ENCODE measurements at regions not wholly inside any gene's neighbourhood (a gene's known extent, or its start where the extent isn't known, plus 50 kb on each side); places are given as distances from the start of the nearest gene placed in this dataset.

- Histone ChIP-seq H3K9me2 (ENCODE audit: insufficient read depth) (no peaks in the 10 kb centered on the region), H3K27me3 (ENCODE audit: insufficient read depth, low read length) (no peaks in the 10 kb centered on the region), H3K36me3 (ENCODE audit: control insufficient read depth in 1 of 2, insufficient read depth in 2 of 2, low read length in 2 of 2) (no peaks in the 10 kb centered on the region), H2AFZ (ENCODE audit: low read depth, low read length, poor library complexity, severe bottlenecking) (no peak overlapping the region), H3K79me2 (ENCODE audit: insufficient read depth, low read length) (no peaks in the 10 kb centered on the region), H3K4me3 (replicated peaks in 1 of 2; ENCODE audit: low read depth in 1 of 2, low read length in 2 of 2) (no peak overlapping the region), H3K4me1 (ENCODE audit: control insufficient read depth in 1 of 2, insufficient read depth in 2 of 2, low read length in 2 of 2) (no peaks in the 10 kb centered on the region), H3K9me3 (ENCODE audit: control insufficient read depth in 1 of 2, insufficient read depth in 1 of 2, low read depth in 1 of 2, low read length in 2 of 2) (no peaks in the 10 kb centered on the region; a peak in 1 of 4 replicates), H3K9ac (ENCODE audit: low read length) (no peak overlapping the region), H3K27ac (ENCODE audit: low read depth, low read length) (no peak overlapping the region), H3K4me2 (ENCODE audit: low read length) (no peak overlapping the region), H4K20me1 (ENCODE audit: insufficient read depth) (no peaks in the 10 kb centered on the region)
- ChIA-PET POLR2A (no interaction called here), CTCF (no interaction called here), RAD21 (ENCODE audit: low non-redundant PET in 1 of 2, low total read pairs in 2 of 2, uncharacterized antibody in 2 of 2, unreplicated experiment in 2 of 2) (no interaction called here)
- TF ChIP-seq MAX (IDR thresholded peaks at IDR 0.05) (no peak), POLR2A (IDR thresholded peaks at IDR 0.05; ENCODE audit: borderline replicate concordance, extremely low read depth, insufficient read depth, insufficient read length) (no peak), CTCF (IDR thresholded peaks at IDR 0.05 in 2 of 3, conservative IDR thresholded peaks at IDR 0.05 in 1 of 3; ENCODE audit: borderline replicate concordance in 1 of 3, insufficient read depth in 1 of 3, low read depth in 2 of 3, low read length in 2 of 3) (no peak), REST (IDR thresholded peaks at IDR 0.05; ENCODE audit: low read depth) (no peak), TCF7L2 (IDR thresholded peaks at IDR 0.05; ENCODE audit: borderline replicate concordance, extremely low read depth, insufficient read depth, insufficient read length) (no peak), ZNF274 (IDR thresholded peaks at IDR 0.05; ENCODE audit: low read depth, low read length) (no peak), JUND (IDR thresholded peaks at IDR 0.05) (no peak), SRF (IDR thresholded peaks at IDR 0.05; ENCODE audit: low read depth) (no peak), EZH2 (IDR thresholded peaks at IDR 0.05) (no peak), ATF3 (IDR thresholded peaks at IDR 0.05) (no peak), POLR2AphosphoS5 (IDR thresholded peaks at IDR 0.05; ENCODE audit: low read depth, low read length) (no peak), RAD21 (IDR thresholded peaks at IDR 0.05; ENCODE audit: low read depth) (no peak), EGR1 (IDR thresholded peaks at IDR 0.05; ENCODE audit: low read depth) (no peak), FOSL1 (IDR thresholded peaks at IDR 0.05; ENCODE audit: low read depth) (no peak), SP1 (IDR thresholded peaks at IDR 0.05; ENCODE audit: low read depth) (no peak), ZFX (IDR thresholded peaks at IDR 0.05) (no peak)
- intact Hi-C loops (cut with micrococcal nuclease), result no loop called here
- no peak for DNase-seq (ENCODE audit: low read depth, low spot score)
- BruUV-seq (replicated peaks), result no TSS peak
- no peak for ATAC-seq
Measured at GRCh38 chr13:88424463-88424862, 753.3 kb downstream of the SLITRK5 start.

All from HCT116 (cell line).